Prostate gland (tissue), 2 donors: ENCODE measurements at regions not wholly inside any gene's neighbourhood (a gene's known extent, or its start where the extent isn't known, plus 50 kb on each side); places are given as distances from the start of the nearest gene placed in this dataset.

ENCODE experiments used
- CTCF ChIP-seq, 4 experiments: fragments of 200-600 bp in 2 of 4; fragments of 450-650 bp in 2 of 4; sonication (generic) in 2 of 4; IDR thresholded peaks; 1 replicate in 3 of 4; 2 replicates in 1 of 4; pipeline ENCODE4 v1.5.1; 2016 to 2019; ENCODE audit warnings: antibody characterized with exemption in 4 of 4, mild to moderate bottlenecking in 2 of 4, moderate library complexity in 2 of 4
- POLR2A ChIP-seq: fragments of 450-650 bp; IDR thresholded peaks from one replicate; pipeline ENCODE4 v1.6.1; 2016; ENCODE audit warnings: antibody characterized with exemption, mild to moderate bottlenecking
- POLR2AphosphoS5 ChIP-seq: sonication (generic); formaldehyde crosslinking; IDR thresholded peaks from one replicate; pipeline ENCODE4 v1.6.1; 2017; ENCODE audit warnings: antibody characterized with exemption

DNA sequence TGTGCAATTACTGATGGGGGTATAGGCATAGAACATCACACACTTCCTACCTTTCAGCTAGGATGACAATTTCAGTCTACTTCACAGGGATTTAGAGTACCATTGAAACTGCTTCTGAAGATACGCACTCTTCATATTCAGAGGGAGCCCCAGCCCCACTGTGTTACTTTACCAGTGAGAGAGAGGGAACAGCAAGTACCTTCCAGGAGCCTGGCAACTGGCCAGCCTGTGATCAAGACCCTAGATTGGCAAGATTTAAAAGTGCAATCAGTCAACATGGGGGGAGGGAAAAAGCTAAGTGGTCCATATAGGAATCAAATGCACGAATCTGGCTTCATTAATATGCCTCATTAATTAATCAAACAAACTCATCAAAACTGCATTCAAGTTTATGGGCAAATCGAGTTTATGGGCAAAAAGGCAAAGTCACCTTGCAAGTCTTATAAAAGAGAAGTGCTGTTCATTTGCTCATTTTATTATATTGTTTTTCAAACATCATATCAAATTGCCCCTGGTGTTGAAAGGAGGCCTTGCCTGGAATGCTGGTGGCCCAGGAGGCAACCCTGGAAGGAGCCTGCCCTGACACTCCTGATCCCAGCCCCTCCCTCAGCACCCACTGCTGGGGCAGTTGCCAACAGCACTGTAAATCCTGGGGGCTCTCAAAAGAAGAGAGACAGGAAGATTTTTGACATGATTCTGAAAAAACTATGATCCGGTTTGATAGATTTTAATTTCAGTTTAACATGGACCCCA, 184.9 kb upstream of the DPT start:
- TF ChIP-seq POLR2AphosphoS5 (no peak), CTCF (IDR thresholded peaks at IDR 0.05) (no peak), POLR2A (no peak)
